DND-41 (cell line): ENCODE measurements at regions not wholly inside any gene's neighbourhood (a gene's known extent, or its start where the extent isn't known, plus 50 kb on each side); places are given as distances from the start of the nearest gene placed in this dataset.

Experiments used
- ATAC-seq: fragments of 200-7000 bp; cut with Tn5 transposase; 3 replicates; pipeline ENCODE4 v1.9.1; 2021; ENCODE audit warnings: low read depth; ENCODE audit not compliant: insufficient read depth
- DNase-seq: peaks from one replicate; pipeline ENCODE4 v3.0.0-alpha.2; 2020
- H2AFZ ChIP-seq: 2 replicates; pipeline ENCODE4 v1.6.0; 2012; ENCODE audit warnings: low read depth, low read length
- H3K27ac ChIP-seq: 2 replicates; pipeline ENCODE4 v1.5.1; 2012; ENCODE audit warnings: low read length, inconsistent platforms
- H3K27me3 ChIP-seq: fragments of 200-600 bp; sonication (generic); 2 replicates; pipeline ENCODE4 v1.6.0; 2012; ENCODE audit warnings: low read length, mild to moderate bottlenecking, inconsistent platforms; ENCODE audit not compliant: insufficient read depth, poor library complexity
- H3K36me3 ChIP-seq: 2 replicates; pipeline ENCODE4 v1.5.1; 2012; ENCODE audit warnings: low read length, inconsistent platforms; ENCODE audit not compliant: insufficient read depth
- H3K4me1 ChIP-seq: 2 replicates; pipeline ENCODE4 v1.5.1; 2012; ENCODE audit warnings: mild to moderate bottlenecking, low read length; ENCODE audit not compliant: insufficient read depth
- H3K4me2 ChIP-seq: 2 replicates; pipeline ENCODE4 v1.6.0; 2012; ENCODE audit warnings: mild to moderate bottlenecking, moderate library complexity, low read length, inconsistent platforms; ENCODE audit not compliant: insufficient read depth
- H3K4me3 ChIP-seq, 2 experiments: fragments of 200-600 bp in 1 of 2; shearing (Covaris generic) in 1 of 2; 2 replicates each; pipeline ENCODE4 v1.5.1; 2012 to 2016; ENCODE audit warnings: inconsistent platforms in 2 of 2, low read length in 2 of 2, mild to moderate bottlenecking in 2 of 2, low read depth in 1 of 2, moderate library complexity in 1 of 2
- H3K79me2 ChIP-seq: 2 replicates; pipeline ENCODE4 v1.6.0; 2012; ENCODE audit warnings: low read length, inconsistent platforms; ENCODE audit not compliant: insufficient read depth
- H3K9ac ChIP-seq: 2 replicates; pipeline ENCODE4 v1.6.0; 2012; ENCODE audit warnings: low read depth, mild to moderate bottlenecking, inconsistent platforms, low read length, moderate library complexity
- H3K9me3 ChIP-seq: 2 replicates; pipeline ENCODE4 v1.5.1; 2012; ENCODE audit warnings: low read length, moderate library complexity, mild to moderate bottlenecking, inconsistent platforms; ENCODE audit not compliant: insufficient read depth, severe bottlenecking
- H4K20me1 ChIP-seq: 2 replicates; pipeline ENCODE4 v1.6.0; 2012; ENCODE audit warnings: low read length; ENCODE audit not compliant: insufficient read depth
- EZH2 ChIP-seq: IDR thresholded peaks from 3 replicates; pipeline ENCODE4 v1.6.1; 2012; ENCODE audit warnings: borderline replicate concordance, low read depth, mild to moderate bottlenecking, moderate library complexity, low read length, inconsistent platforms; ENCODE audit not compliant: severe bottlenecking
- TF ChIP-seq, protein P1 (sequence below): IDR thresholded peaks from 2 replicates; pipeline ENCODE4 v1.5.1; 2012; ENCODE audit warnings: borderline replicate concordance, low read length, moderate library complexity, mild to moderate bottlenecking; ENCODE audit not compliant: poor library complexity, severe bottlenecking; ENCODE audit errors: extremely low read depth

DNA sequence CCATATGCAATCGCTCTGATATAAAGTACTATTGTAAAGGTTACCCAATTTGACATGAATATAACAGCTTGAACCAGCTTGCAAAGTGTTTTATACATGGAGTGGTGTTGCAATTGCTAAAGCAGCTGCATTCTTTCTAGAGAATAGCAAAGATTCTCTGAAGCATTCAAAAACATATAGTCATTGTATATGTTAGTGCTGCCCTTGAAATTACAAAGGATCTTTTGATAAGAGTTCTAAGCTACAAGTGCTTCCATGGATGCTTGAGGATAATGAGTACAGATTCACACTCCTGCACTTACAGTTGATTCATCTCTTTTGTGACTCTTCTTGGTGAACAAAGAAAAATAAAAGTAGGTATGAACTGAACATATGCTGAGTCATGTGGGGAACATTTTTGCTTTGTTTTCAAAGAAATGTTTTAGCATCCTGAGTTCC lies 175.7 kb downstream of the ALDH8A1 start:
- Histone ChIP-seq H4K20me1 (no peaks in the 10 kb centered on the region), H3K79me2 (no peaks in the 10 kb centered on the region), H3K4me3 (no peak overlapping the region), H3K27me3 (no peaks in the 10 kb centered on the region), H3K27ac (no peak overlapping the region), H3K4me1 (no peaks in the 10 kb centered on the region), H3K4me2 (no peak overlapping the region), H3K9me3 (no peaks in the 10 kb centered on the region), H2AFZ (no peak overlapping the region), H3K9ac (no peak overlapping the region), H3K36me3 (no peaks in the 10 kb centered on the region)
- ATAC-seq, result no peak
- TF ChIP-seq, protein P1, sequence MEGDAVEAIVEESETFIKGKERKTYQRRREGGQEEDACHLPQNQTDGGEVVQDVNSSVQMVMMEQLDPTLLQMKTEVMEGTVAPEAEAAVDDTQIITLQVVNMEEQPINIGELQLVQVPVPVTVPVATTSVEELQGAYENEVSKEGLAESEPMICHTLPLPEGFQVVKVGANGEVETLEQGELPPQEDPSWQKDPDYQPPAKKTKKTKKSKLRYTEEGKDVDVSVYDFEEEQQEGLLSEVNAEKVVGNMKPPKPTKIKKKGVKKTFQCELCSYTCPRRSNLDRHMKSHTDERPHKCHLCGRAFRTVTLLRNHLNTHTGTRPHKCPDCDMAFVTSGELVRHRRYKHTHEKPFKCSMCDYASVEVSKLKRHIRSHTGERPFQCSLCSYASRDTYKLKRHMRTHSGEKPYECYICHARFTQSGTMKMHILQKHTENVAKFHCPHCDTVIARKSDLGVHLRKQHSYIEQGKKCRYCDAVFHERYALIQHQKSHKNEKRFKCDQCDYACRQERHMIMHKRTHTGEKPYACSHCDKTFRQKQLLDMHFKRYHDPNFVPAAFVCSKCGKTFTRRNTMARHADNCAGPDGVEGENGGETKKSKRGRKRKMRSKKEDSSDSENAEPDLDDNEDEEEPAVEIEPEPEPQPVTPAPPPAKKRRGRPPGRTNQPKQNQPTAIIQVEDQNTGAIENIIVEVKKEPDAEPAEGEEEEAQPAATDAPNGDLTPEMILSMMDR, result no peak
- no peak for TF ChIP-seq EZH2
- DNase-seq, result no peak

DNA sequence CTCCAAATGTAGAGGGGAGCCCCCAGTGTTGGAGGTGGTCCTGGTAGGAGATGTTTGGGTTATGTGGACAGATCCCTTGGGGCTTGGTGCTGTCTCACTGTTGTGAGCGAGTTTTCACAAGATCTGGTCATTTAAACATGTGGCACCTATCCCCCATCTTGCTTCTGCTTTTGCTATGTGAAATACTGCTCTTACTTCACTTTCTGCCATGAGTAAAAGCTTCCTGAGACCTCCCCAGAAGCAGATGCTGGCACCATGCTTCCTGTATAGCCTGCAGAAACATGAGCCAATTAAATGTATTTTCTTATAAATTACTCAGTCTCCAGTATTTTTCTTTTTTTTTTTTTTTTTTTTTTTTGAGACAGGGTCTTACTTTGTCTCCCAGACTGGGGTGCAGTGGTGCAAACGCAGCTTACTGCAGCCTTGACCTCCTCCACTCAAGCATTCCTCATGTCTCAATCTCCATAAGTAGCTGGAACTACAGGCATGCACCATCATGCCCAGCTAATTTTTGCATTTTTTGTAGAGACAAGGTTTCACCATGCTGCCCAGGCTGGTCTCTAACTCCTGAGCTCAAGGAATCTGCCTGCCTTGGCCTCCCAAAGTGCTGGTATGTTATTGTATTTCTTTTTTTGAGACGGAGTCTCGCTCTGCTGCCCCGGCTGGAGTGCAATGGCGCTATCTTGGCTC lies 177.1 kb downstream of the ALDH8A1 start:
- Histone ChIP-seq H3K27ac (no peak overlapping the region), H3K9me3 (no peaks in the 10 kb centered on the region), H3K27me3 (no peaks in the 10 kb centered on the region), H3K4me3 (no peak overlapping the region), H3K79me2 (no peaks in the 10 kb centered on the region), H3K4me2 (no peak overlapping the region), H3K9ac (no peak overlapping the region), H2AFZ (no peak overlapping the region), H3K4me1 (no peaks in the 10 kb centered on the region), H4K20me1 (no peaks in the 10 kb centered on the region), H3K36me3 (no peaks in the 10 kb centered on the region)
- TF ChIP-seq, protein P1, result no peak
- no peak for TF ChIP-seq EZH2
- no peak for ATAC-seq
- DNase-seq, result no peak

DNA sequence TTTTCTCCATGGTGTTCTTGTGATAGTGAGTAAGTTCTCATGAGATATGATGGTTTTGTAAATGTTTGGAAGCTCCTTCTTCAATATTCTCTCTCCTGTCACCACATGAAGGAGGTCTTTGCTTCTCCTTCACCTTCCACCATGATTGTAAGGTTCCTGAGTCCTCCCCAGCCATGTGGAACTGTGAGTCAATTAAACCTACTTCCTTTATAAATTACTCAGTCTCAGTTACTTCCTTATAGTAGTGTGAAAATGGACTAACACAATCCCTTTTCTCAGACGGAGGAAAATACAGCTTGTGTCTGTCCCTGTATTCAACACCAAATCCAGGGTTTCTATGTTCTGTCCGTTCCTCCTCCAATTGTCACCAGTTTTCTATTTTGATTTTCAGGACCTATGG lies 181.0 kb downstream of the ALDH8A1 start:
- Histone ChIP-seq H3K4me2 (no peak overlapping the region), H3K79me2 (no peaks in the 10 kb centered on the region), H3K4me3 (no peak overlapping the region), H3K4me1 (no peaks in the 10 kb centered on the region), H3K36me3 (no peaks in the 10 kb centered on the region), H2AFZ (no peak overlapping the region), H3K27ac (no peak overlapping the region), H3K9me3 (no peaks in the 10 kb centered on the region), H3K9ac (no peak overlapping the region), H4K20me1 (no peaks in the 10 kb centered on the region), H3K27me3 (peaks cover 4% of the 10 kb centered on the region)
- no peak for DNase-seq
- no peak for ATAC-seq
- TF ChIP-seq, protein P1, result no peak
- TF ChIP-seq EZH2, result no peak
